Endothelial cell (in vitro differentiated cells): ENCODE measurements at regions not wholly inside any gene's neighbourhood (a gene's known extent, or its start where the extent isn't known, plus 50 kb on each side); places are given as distances from the start of the nearest gene placed in this dataset.

Experiments
- DNase-seq: peaks from one replicate; pipeline ENCODE4 v3.0.0; 2021; ENCODE audit warnings: low spot score
- H3K27ac Mint-ChIP-seq: one replicate; pipeline ENCODE4 v1.8.0; 2021; ENCODE audit warnings: mixed read lengths, inconsistent platforms; ENCODE audit not compliant: unreplicated experiment
- H3K27me3 Mint-ChIP-seq: one replicate; pipeline ENCODE4 v1.8.0; 2021; ENCODE audit warnings: mild to moderate bottlenecking, moderate library complexity, mixed read lengths, inconsistent platforms; ENCODE audit not compliant: unreplicated experiment
- H3K36me3 Mint-ChIP-seq: one replicate; pipeline ENCODE4 v1.8.0; 2021; ENCODE audit warnings: mild to moderate bottlenecking, low read depth, mixed read lengths, inconsistent platforms; ENCODE audit not compliant: unreplicated experiment
- H3K4me1 Mint-ChIP-seq: one replicate; pipeline ENCODE4 v1.8.0; 2021; ENCODE audit warnings: mild to moderate bottlenecking, mixed read lengths, inconsistent platforms; ENCODE audit not compliant: unreplicated experiment
- H3K4me3 Mint-ChIP-seq: one replicate; pipeline ENCODE4 v1.8.0; 2021; ENCODE audit warnings: mild to moderate bottlenecking, mixed read lengths, inconsistent platforms; ENCODE audit not compliant: unreplicated experiment
- H3K9me3 Mint-ChIP-seq: one replicate; pipeline ENCODE4 v1.8.0; 2021; ENCODE audit warnings: mixed read lengths, inconsistent platforms; ENCODE audit not compliant: unreplicated experiment
- TF ChIP-seq, protein P1 (sequence below): fragments of 200-600 bp; sonication (generic); IDR thresholded peaks from one replicate; pipeline ENCODE4 v1.5.0; 2021; ENCODE audit warnings: antibody characterized with exemption; ENCODE audit not compliant: unreplicated experiment

DNA sequence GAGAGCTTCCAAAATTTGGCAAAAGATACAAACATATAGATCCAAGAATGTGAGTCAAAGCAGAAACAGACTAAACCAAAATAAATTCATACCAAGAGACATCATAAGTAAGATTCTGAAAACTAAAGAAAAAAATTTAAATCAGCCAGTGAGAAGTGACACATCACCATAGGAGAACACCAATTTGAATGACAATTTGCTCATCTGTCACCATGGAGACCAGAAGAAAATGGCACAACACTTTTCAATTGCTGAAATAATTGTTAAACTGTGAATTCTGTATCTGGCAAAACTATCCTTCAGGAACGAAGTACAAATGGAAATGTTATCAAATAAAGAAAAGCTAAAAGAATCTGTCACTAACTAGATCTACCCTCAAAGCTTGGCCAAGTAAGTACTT is 864.3 kb downstream of the BRD1 start:
- H3K4me1 Mint-ChIP-seq = peaks cover 29% of the 10 kb centered on the region
- H3K4me3 Mint-ChIP-seq = no peak overlapping the region
- peak overlapping the region; percentile 33 for H3K27ac Mint-ChIP-seq
- TF ChIP-seq, protein P1, sequence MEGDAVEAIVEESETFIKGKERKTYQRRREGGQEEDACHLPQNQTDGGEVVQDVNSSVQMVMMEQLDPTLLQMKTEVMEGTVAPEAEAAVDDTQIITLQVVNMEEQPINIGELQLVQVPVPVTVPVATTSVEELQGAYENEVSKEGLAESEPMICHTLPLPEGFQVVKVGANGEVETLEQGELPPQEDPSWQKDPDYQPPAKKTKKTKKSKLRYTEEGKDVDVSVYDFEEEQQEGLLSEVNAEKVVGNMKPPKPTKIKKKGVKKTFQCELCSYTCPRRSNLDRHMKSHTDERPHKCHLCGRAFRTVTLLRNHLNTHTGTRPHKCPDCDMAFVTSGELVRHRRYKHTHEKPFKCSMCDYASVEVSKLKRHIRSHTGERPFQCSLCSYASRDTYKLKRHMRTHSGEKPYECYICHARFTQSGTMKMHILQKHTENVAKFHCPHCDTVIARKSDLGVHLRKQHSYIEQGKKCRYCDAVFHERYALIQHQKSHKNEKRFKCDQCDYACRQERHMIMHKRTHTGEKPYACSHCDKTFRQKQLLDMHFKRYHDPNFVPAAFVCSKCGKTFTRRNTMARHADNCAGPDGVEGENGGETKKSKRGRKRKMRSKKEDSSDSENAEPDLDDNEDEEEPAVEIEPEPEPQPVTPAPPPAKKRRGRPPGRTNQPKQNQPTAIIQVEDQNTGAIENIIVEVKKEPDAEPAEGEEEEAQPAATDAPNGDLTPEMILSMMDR = no peak
- H3K27me3 Mint-ChIP-seq = no peaks in the 10 kb centered on the region
- DNase-seq = no peak
- no peaks in the 10 kb centered on the region for H3K36me3 Mint-ChIP-seq
- no peaks in the 10 kb centered on the region for H3K9me3 Mint-ChIP-seq

DNA sequence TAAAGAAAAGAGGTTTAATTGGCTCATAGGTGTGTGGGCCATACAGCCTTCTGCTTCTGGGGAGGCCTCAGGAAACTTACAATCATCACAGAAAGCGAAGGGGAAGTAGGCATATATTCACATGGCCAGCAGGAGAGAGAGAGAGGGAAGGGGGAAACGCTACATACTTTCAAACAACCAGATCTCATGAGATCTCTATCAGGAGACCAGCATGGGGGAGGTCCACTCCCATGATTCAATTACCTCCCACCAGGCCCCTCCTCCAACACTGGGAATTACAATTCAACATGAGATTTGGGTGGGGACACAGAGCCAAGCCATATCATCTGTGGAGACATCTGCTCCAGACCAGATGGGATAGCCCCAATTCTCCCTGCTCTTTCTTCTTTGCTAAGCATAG is 866.0 kb downstream of the BRD1 start:
- no peak overlapping the region for H3K27ac Mint-ChIP-seq
- H3K4me3 Mint-ChIP-seq = no peak overlapping the region
- H3K27me3 Mint-ChIP-seq = no peaks in the 10 kb centered on the region
- H3K9me3 Mint-ChIP-seq = no peaks in the 10 kb centered on the region
- peaks cover 29% of the 10 kb centered on the region for H3K4me1 Mint-ChIP-seq
- TF ChIP-seq, protein P1 = no peak
- DNase-seq = no peak
- peaks cover 3% of the 10 kb centered on the region for H3K36me3 Mint-ChIP-seq

DNA sequence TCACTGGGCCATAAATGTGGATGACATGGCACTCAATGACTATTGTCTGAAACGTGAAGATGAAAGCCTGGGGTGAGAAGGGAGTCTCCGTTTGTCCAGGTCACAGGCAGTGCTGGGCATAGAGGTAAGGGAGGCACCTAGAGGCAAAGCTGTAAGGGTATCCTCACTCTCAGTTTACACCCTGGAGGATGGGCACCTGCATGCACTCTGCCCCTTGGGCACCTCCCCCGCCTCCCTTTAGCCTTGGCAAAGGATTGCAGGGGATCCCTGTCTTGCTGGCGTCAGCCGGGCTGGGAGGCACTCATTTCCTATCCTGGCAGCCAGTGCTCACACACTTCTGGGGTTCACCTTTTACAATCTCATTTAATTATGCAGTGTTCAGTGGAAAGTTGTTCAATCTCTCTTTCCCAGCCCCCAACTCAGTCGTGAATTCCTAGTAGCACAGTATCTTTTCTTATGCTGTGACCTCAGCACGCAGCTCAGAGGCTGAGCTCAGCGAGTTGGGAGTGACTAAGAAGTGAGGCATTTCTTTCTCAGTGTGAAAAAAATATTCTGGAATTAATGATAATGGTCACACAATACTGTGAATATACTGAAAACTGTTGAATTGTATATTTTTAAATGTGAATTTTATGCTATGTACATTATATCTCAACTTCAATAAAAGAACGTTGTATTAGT is 866.6 kb downstream of the BRD1 start:
- peaks cover 3% of the 10 kb centered on the region for H3K36me3 Mint-ChIP-seq
- peaks cover 29% of the 10 kb centered on the region for H3K4me1 Mint-ChIP-seq
- H3K27me3 Mint-ChIP-seq = peaks cover 1% of the 10 kb centered on the region
- H3K4me3 Mint-ChIP-seq = no peak overlapping the region
- no peak overlapping the region for H3K27ac Mint-ChIP-seq
- no peaks in the 10 kb centered on the region for H3K9me3 Mint-ChIP-seq
- TF ChIP-seq, protein P1 = no peak
- DNase-seq = no peak

DNA sequence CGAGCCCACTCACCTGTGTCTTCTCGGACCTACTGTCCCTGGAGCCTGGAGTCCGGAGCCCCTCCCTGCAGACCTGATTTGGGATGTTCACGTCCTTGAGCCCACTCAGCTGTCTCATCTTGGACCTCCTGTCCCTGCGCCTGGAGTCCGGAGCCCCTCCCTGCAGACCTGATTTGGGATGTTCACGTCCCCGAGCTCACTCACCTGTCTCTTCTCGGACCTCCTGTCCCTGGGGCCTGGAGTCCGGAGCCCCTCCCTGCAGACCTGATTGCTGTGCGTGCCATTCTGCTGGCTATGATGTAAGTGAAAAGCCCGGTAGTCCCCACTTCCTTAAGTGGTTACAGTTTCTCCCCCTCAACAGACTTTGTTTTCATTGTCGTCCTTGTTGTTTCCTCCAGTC is 867.1 kb downstream of the BRD1 start:
- DNase-seq = no peak
- no peak overlapping the region for H3K27ac Mint-ChIP-seq
- peaks cover 1% of the 10 kb centered on the region for H3K27me3 Mint-ChIP-seq
- no peaks in the 10 kb centered on the region for H3K9me3 Mint-ChIP-seq
- peaks cover 29% of the 10 kb centered on the region for H3K4me1 Mint-ChIP-seq
- H3K36me3 Mint-ChIP-seq = peaks cover 3% of the 10 kb centered on the region
- TF ChIP-seq, protein P1 = no peak
- no peak overlapping the region for H3K4me3 Mint-ChIP-seq

DNA sequence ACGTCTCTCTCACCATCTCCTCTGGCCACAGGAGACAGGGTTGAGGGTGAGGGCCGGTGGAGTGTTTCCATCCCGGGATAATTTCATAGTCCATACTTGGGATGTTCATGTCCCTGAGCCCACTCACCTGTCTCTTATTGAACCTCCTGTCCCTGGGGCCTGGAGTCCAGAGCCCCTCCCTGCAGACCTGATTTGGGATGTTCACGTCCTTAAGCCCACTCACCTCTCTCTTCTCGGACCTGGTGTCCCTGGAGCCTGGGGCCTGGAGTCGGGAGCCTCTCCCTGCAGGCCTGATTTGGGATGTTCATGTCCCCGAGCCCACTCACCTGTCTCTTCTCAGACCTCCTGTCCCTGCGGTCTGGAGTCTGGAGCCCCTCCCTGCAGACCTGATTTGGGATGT is 868.2 kb downstream of the BRD1 start:
- Mint-ChIP-seq H3K9me3 (no peaks in the 10 kb centered on the region), H3K27me3 (peaks cover 1% of the 10 kb centered on the region), H3K36me3 (peaks cover 3% of the 10 kb centered on the region), H3K4me1 (peaks cover 29% of the 10 kb centered on the region), H3K27ac (no peak overlapping the region), H3K4me3 (no peak overlapping the region)
- no peak for DNase-seq
- TF ChIP-seq, protein P1 = no peak
